Breast epithelium (tissue), 3 donors: ENCODE measurements at regions not wholly inside any gene's neighbourhood (a gene's known extent, or its start where the extent isn't known, plus 50 kb on each side); places are given as distances from the start of the nearest gene placed in this dataset.

ENCODE experiments used
- POLR2A ChIP-seq: fragments of 450-650 bp; IDR thresholded peaks from one replicate; pipeline ENCODE4 v1.6.1; 2016; ENCODE audit warnings: antibody characterized with exemption, mild to moderate bottlenecking, moderate library complexity
- POLR2AphosphoS5 ChIP-seq, 3 donors: sonication (generic); formaldehyde crosslinking; IDR thresholded peaks; one replicate each; pipeline ENCODE4 v1.6.1; 2017; ENCODE audit warnings: antibody characterized with exemption in 3 of 3
- TF ChIP-seq, protein P1 (sequence below), 3 donors: fragments of 450-650 bp; IDR thresholded peaks; one replicate each; pipeline ENCODE4 v1.5.1; 2016 to 2017; ENCODE audit warnings: antibody characterized with exemption in 3 of 3, mild to moderate bottlenecking in 3 of 3, moderate library complexity in 3 of 3

- TF ChIP-seq POLR2A (no peak), POLR2AphosphoS5 (IDR thresholded peaks at IDR 0.05) (no peak)
- TF ChIP-seq, protein P1, sequence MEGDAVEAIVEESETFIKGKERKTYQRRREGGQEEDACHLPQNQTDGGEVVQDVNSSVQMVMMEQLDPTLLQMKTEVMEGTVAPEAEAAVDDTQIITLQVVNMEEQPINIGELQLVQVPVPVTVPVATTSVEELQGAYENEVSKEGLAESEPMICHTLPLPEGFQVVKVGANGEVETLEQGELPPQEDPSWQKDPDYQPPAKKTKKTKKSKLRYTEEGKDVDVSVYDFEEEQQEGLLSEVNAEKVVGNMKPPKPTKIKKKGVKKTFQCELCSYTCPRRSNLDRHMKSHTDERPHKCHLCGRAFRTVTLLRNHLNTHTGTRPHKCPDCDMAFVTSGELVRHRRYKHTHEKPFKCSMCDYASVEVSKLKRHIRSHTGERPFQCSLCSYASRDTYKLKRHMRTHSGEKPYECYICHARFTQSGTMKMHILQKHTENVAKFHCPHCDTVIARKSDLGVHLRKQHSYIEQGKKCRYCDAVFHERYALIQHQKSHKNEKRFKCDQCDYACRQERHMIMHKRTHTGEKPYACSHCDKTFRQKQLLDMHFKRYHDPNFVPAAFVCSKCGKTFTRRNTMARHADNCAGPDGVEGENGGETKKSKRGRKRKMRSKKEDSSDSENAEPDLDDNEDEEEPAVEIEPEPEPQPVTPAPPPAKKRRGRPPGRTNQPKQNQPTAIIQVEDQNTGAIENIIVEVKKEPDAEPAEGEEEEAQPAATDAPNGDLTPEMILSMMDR (IDR thresholded peaks at IDR 0.05): no peak
These were observed 198.2 kb upstream of the SOX1 start for GRCh38 chr13:111868716-111869115.
